ENCODE measurements at regions not wholly inside any gene's neighbourhood (a gene's known extent, or its start where the extent isn't known, plus 50 kb on each side); places are given as distances from the start of the nearest gene placed in this dataset.

DNA sequence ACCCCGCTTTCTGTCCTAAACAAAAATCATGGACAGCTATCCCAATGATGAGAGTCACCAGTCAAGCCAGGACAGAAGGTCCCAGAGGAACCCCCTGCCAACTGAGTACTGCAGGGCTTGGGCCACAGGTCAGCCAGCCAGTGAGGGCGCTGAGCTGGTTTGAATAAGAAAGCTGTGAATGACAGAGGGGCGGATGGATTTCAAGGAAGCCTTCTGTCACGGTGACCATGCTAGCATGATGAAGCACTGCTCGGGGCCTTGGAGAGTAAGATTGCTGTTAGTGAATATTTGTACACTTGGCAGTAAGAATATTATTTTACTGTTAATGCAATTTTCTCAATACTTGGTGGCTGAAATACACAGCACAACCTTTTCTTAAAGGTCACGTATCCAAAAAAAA is 734.0 kb upstream of the NR2F2 start:
- H3K79me2 ChIP-seq (ENCODE audit: insufficient read depth, low read length): no peaks in the 10 kb centered on the region
- no peaks in the 10 kb centered on the region for H3K4me1 ChIP-seq (ENCODE audit: insufficient read depth, low read length, poor library complexity, severe bottlenecking)
- H4K20me1 ChIP-seq (ENCODE audit: insufficient read depth, low read length, poor library complexity, severe bottlenecking): no peaks in the 10 kb centered on the region
- H3K4me3 ChIP-seq (ENCODE audit: low read length, poor library complexity, severe bottlenecking): no peak overlapping the region
- peaks cover 20% of the 10 kb centered on the region for H3K27me3 ChIP-seq (ENCODE audit: insufficient read depth, low read length, poor library complexity, severe bottlenecking)
- no peak for TF ChIP-seq EZH2phosphoT487 (IDR thresholded peaks at IDR 0.05; ENCODE audit: borderline replicate concordance)
- TF ChIP-seq, protein P1, sequence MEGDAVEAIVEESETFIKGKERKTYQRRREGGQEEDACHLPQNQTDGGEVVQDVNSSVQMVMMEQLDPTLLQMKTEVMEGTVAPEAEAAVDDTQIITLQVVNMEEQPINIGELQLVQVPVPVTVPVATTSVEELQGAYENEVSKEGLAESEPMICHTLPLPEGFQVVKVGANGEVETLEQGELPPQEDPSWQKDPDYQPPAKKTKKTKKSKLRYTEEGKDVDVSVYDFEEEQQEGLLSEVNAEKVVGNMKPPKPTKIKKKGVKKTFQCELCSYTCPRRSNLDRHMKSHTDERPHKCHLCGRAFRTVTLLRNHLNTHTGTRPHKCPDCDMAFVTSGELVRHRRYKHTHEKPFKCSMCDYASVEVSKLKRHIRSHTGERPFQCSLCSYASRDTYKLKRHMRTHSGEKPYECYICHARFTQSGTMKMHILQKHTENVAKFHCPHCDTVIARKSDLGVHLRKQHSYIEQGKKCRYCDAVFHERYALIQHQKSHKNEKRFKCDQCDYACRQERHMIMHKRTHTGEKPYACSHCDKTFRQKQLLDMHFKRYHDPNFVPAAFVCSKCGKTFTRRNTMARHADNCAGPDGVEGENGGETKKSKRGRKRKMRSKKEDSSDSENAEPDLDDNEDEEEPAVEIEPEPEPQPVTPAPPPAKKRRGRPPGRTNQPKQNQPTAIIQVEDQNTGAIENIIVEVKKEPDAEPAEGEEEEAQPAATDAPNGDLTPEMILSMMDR (conservative IDR thresholded peaks at IDR 0.05; ENCODE audit: low read length): no peak
- no peak overlapping the region for H3K9ac ChIP-seq (ENCODE audit: low read depth, low read length, poor library complexity, severe bottlenecking)
- no peaks in the 10 kb centered on the region for H3F3A ChIP-seq (ENCODE audit: low read depth)
- no peaks in the 10 kb centered on the region for H3K9me2 ChIP-seq (replicated peaks; ENCODE audit: low read depth, low read length)
- no peak overlapping the region for H2AFZ ChIP-seq (ENCODE audit: low read length)
- no peaks in the 10 kb centered on the region for H3K9me3 ChIP-seq (ENCODE audit: insufficient read depth, low read depth, low read length)
- no peaks in the 10 kb centered on the region for H3K36me3 ChIP-seq (ENCODE audit: insufficient read depth, low read length)
- no peak overlapping the region for H3K4me2 ChIP-seq (ENCODE audit: low read depth, low read length, poor library complexity, severe bottlenecking)

DNA sequence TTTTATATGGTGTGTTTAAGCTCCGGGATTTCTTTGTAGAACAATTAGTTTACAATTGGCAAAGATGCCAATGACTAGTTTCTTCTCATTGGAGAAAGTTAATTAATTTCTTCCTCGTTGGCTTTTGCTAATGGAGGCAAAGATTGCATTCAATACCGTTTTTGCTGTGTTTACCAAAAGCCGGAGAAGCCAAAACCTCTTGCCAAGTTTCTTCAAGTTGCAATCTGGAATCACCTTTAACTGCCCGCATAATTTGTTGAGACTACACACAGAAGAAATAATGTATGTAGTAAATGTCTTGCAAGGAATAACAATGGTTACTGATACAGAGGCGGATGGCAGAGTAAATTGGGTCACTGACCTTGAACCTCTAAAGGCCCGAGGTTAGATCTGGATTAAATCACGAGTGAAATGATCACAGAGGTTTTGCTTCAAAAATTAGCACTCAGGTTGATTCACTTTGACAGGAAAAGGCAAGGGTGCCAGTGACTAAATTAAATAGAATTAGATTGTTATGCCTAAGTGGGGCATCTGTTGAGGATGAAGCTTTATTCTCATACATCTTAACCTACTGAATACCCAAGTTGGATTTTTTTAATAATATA is 732.1 kb upstream of the NR2F2 start:
- Histone ChIP-seq H2AFZ (ENCODE audit: low read length) (no peak overlapping the region), H3K36me3 (ENCODE audit: insufficient read depth, low read length) (no peaks in the 10 kb centered on the region), H3K9me3 (ENCODE audit: insufficient read depth, low read depth, low read length) (no peaks in the 10 kb centered on the region), H3K9me2 (replicated peaks; ENCODE audit: low read depth, low read length) (no peaks in the 10 kb centered on the region), H3K27me3 (ENCODE audit: insufficient read depth, low read length, poor library complexity, severe bottlenecking) (peaks cover 11% of the 10 kb centered on the region), H3K4me1 (ENCODE audit: insufficient read depth, low read length, poor library complexity, severe bottlenecking) (no peaks in the 10 kb centered on the region), H3K4me2 (ENCODE audit: low read depth, low read length, poor library complexity, severe bottlenecking) (no peak overlapping the region), H3K9ac (ENCODE audit: low read depth, low read length, poor library complexity, severe bottlenecking) (no peak overlapping the region), H3K4me3 (ENCODE audit: low read length, poor library complexity, severe bottlenecking) (no peak overlapping the region), H4K20me1 (ENCODE audit: insufficient read depth, low read length, poor library complexity, severe bottlenecking) (no peaks in the 10 kb centered on the region), H3F3A (ENCODE audit: low read depth) (no peaks in the 10 kb centered on the region), H3K79me2 (ENCODE audit: insufficient read depth, low read length) (no peaks in the 10 kb centered on the region)
- no peak for TF ChIP-seq EZH2phosphoT487 (IDR thresholded peaks at IDR 0.05; ENCODE audit: borderline replicate concordance)
- TF ChIP-seq, protein P1 (conservative IDR thresholded peaks at IDR 0.05; ENCODE audit: low read length): no peak

DNA sequence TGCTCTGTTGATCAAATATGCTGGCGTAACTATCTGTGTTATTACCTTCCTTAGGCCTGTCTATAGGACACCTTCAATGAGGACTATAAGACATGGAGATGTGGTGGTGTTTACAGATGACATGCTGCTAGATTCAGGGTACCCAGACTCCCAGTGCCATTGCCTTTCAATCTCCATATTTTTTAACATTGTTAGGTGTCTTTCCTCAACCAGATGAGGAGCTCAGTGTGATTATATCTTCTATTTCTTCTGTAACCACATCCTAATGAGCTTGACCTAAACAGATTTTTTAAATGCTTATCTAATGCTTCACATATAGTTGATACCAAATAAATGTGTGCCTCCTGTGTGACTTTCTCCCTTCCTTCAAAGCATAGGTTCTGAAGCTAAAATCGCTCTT is 730.1 kb upstream of the NR2F2 start:
- Histone ChIP-seq H3K9ac (ENCODE audit: low read depth, low read length, poor library complexity, severe bottlenecking) (no peak overlapping the region), H3K4me3 (ENCODE audit: low read length, poor library complexity, severe bottlenecking) (no peak overlapping the region), H3K27me3 (ENCODE audit: insufficient read depth, low read length, poor library complexity, severe bottlenecking) (peaks cover 5% of the 10 kb centered on the region), H3K9me2 (replicated peaks; ENCODE audit: low read depth, low read length) (no peaks in the 10 kb centered on the region), H3K9me3 (ENCODE audit: insufficient read depth, low read depth, low read length) (no peaks in the 10 kb centered on the region), H3K4me1 (ENCODE audit: insufficient read depth, low read length, poor library complexity, severe bottlenecking) (no peaks in the 10 kb centered on the region), H3K36me3 (ENCODE audit: insufficient read depth, low read length) (no peaks in the 10 kb centered on the region), H2AFZ (ENCODE audit: low read length) (no peak overlapping the region), H3K4me2 (ENCODE audit: low read depth, low read length, poor library complexity, severe bottlenecking) (no peak overlapping the region), H3F3A (ENCODE audit: low read depth) (no peaks in the 10 kb centered on the region), H4K20me1 (ENCODE audit: insufficient read depth, low read length, poor library complexity, severe bottlenecking) (no peaks in the 10 kb centered on the region), H3K79me2 (ENCODE audit: insufficient read depth, low read length) (no peaks in the 10 kb centered on the region)
- TF ChIP-seq, protein P1 (conservative IDR thresholded peaks at IDR 0.05; ENCODE audit: low read length): no peak
- no peak for TF ChIP-seq EZH2phosphoT487 (IDR thresholded peaks at IDR 0.05; ENCODE audit: borderline replicate concordance)
